Trophoblast cell (in vitro differentiated cells and primary cell): ENCODE measurements at regions not wholly inside any gene's neighbourhood (a gene's known extent, or its start where the extent isn't known, plus 50 kb on each side); places are given as distances from the start of the nearest gene placed in this dataset.
"Not testable (repeated sequence)": the region's sequence is repeated elsewhere in the genome, so short reads cannot be mapped to it uniquely, and the experiment has no call there.

Experiments used
- DNase-seq, 2 donors: peaks; one replicate each; pipeline ENCODE4 v3.0.0-alpha.2; 2016
- H2AFZ ChIP-seq: 2 replicates; pipeline ENCODE4 v1.6.1; 2013; ENCODE audit warnings: low read length, moderate library complexity, mild to moderate bottlenecking; ENCODE audit not compliant: insufficient read depth, poor library complexity
- H2AK5ac ChIP-seq: 2 replicates; pipeline ENCODE4 v1.6.1; 2013; ENCODE audit warnings: mild to moderate bottlenecking, low read length
- H2BK120ac ChIP-seq: 2 replicates; pipeline ENCODE4 v1.6.1; 2013; ENCODE audit warnings: low read length, mild to moderate bottlenecking, moderate library complexity; ENCODE audit not compliant: insufficient read depth, poor library complexity
- H2BK12ac ChIP-seq: 2 replicates; pipeline ENCODE4 v1.6.1; 2013; ENCODE audit warnings: mild to moderate bottlenecking, low read length, moderate library complexity
- H2BK5ac ChIP-seq: 2 replicates; pipeline ENCODE4 v1.6.1; 2013; ENCODE audit warnings: low read length, low read depth, moderate library complexity, mild to moderate bottlenecking; ENCODE audit not compliant: poor library complexity
- H3K14ac ChIP-seq: 2 replicates; pipeline ENCODE4 v1.6.1; 2013; ENCODE audit warnings: mild to moderate bottlenecking, low read length
- H3K18ac ChIP-seq: 2 replicates; pipeline ENCODE4 v1.6.1; 2013; ENCODE audit warnings: mild to moderate bottlenecking, low read length
- H3K23ac ChIP-seq: 2 replicates; pipeline ENCODE4 v1.6.1; 2013; ENCODE audit warnings: low read length
- H3K27ac ChIP-seq: 2 replicates; pipeline ENCODE4 v1.5.1; 2013; ENCODE audit warnings: low read depth, mild to moderate bottlenecking, inconsistent platforms, low read length, moderate library complexity
- H3K27me3 ChIP-seq: 2 replicates; pipeline ENCODE4 v1.6.1; 2013; ENCODE audit warnings: inconsistent platforms, mild to moderate bottlenecking, low read length, moderate library complexity; ENCODE audit not compliant: insufficient read depth
- H3K36me3 ChIP-seq, 2 experiments: 1 replicate in 1 of 2; 2 replicates in 1 of 2; pipeline ENCODE4 v1.6.1; 2013; ENCODE audit warnings: low read length in 2 of 2, mild to moderate bottlenecking in 2 of 2, moderate library complexity in 1 of 2; ENCODE audit not compliant: insufficient read depth in 2 of 2, control insufficient read depth in 1 of 2
- H3K4ac ChIP-seq: 2 replicates; pipeline ENCODE4 v1.6.1; 2013; ENCODE audit warnings: low read depth, mild to moderate bottlenecking, low read length, moderate library complexity
- H3K4me1 ChIP-seq, 2 experiments: 1 replicate in 1 of 2; 2 replicates in 1 of 2; pipeline ENCODE4 v1.6.1; 2013; ENCODE audit warnings: low read length in 2 of 2, mild to moderate bottlenecking in 2 of 2, moderate library complexity in 1 of 2; ENCODE audit not compliant: insufficient read depth in 2 of 2, control insufficient read depth in 1 of 2
- H3K4me2 ChIP-seq: 2 replicates; pipeline ENCODE4 v1.6.1; 2013; ENCODE audit warnings: inconsistent platforms, mild to moderate bottlenecking, low read length, moderate library complexity
- H3K4me3 ChIP-seq: 2 replicates; pipeline ENCODE4 v1.5.1; 2013; ENCODE audit warnings: mild to moderate bottlenecking, low read depth, low read length, inconsistent platforms
- H3K79me1 ChIP-seq: one replicate; pipeline ENCODE4 v1.6.1; 2013; ENCODE audit warnings: low read length
- H3K79me2 ChIP-seq: 2 replicates; pipeline ENCODE4 v1.6.1; 2013; ENCODE audit warnings: low read length, mild to moderate bottlenecking; ENCODE audit not compliant: control insufficient read depth, insufficient read depth, poor library complexity
- H3K9ac ChIP-seq: 2 replicates; pipeline ENCODE4 v1.6.1; 2013; ENCODE audit warnings: mild to moderate bottlenecking, low read length
- H3K9me3 ChIP-seq: 2 replicates; pipeline ENCODE4 v1.6.1; 2013; ENCODE audit warnings: low read depth, mild to moderate bottlenecking, control low read depth, inconsistent platforms, low read length; ENCODE audit not compliant: insufficient read depth
- H4K12ac ChIP-seq: 2 replicates; pipeline ENCODE4 v1.6.1; 2013; ENCODE audit warnings: low read depth, mild to moderate bottlenecking, low read length, moderate library complexity
- H4K8ac ChIP-seq: 2 replicates; pipeline ENCODE4 v1.6.1; 2013; ENCODE audit warnings: low read depth, mild to moderate bottlenecking, low read length, moderate library complexity
- H4K91ac ChIP-seq: one replicate; pipeline ENCODE4 v1.6.1; 2013; ENCODE audit warnings: low read depth, mild to moderate bottlenecking, low read length, moderate library complexity
- WGBS: extraction: QIAGEN DNeasy Blood & Tissue Kit; methylation state at CpG from one replicate; pipeline ENCODE4 v1.1.7; 2013; ENCODE audit warnings: missing lambda C conversion rate; ENCODE audit not compliant: insufficient read length, insufficient coverage; ENCODE audit errors: extremely low coverage; 5-methylcytosine and 5-hydroxymethylcytosine counted together

DNA sequence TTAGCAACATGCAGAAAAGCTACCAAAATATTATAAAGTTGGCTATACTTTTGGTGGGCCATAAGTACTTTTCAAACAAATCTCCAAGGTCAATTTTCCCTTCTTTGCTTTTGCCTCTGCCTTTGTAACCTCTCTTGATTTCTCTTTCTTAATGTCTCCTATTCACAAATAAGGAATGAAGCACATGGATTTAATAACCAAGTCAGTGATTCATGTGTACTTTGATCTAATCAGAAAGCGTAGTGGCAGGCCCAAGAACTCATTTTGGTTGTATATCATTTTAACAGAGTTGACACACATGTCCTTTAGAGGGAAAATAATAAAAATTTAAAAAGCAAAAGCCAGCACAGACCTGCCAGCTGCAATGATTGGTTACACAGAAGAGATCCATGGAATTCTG, 93.7 kb downstream of the FZD1 start:
- no peak for DNase-seq
- no peak overlapping the region for H3K4me2 ChIP-seq
- no CpG with 5 or more reads among the region's 1 CpG for WGBS

DNA sequence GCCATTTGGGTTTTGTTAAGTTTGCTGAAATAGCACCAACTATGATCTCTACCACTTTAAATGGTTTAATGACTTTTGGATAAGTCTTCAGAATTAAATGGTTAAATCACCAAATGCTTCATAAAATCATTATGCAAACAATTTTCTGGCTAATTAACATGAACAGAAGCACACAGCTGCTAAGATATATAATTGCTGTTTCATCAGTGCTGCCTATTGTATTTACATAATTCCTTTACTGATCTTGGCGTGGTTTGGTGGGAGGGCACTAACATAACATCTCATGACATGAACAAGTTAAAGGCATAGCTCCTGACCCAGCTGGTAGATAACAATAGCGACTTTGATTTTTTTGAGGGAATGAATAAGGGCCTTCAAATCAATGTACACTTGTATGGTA, 94.1 kb downstream of the FZD1 start:
- Histone ChIP-seq H3K4me3 (no peak overlapping the region), H4K8ac (no peak overlapping the region), H3K27me3 (no peaks in the 10 kb centered on the region), H2AK5ac (no peak overlapping the region), H2AFZ (no peak overlapping the region), H3K9ac (no peak overlapping the region), H3K36me3 (no peaks in the 10 kb centered on the region), H3K23ac (no peak overlapping the region), H3K79me2 (no peaks in the 10 kb centered on the region), H3K4me1 (peaks cover 0 to 1% of the 10 kb centered on the region in 2 experiments), H3K14ac (no peak overlapping the region), H3K4me2 (no peak overlapping the region), H2BK5ac (no peak overlapping the region), H2BK12ac (no peak overlapping the region), H3K18ac (no peak overlapping the region), H3K9me3 (no peaks in the 10 kb centered on the region), H3K4ac (no peak overlapping the region), H4K12ac (no peak overlapping the region), H2BK120ac (no peak overlapping the region), H4K91ac (no peak overlapping the region), H3K79me1 (no peaks in the 10 kb centered on the region), H3K27ac (no peak overlapping the region)
- no CpG with 5 or more reads among the region's 2 CpGs for WGBS
- DNase-seq, result no peak

More for the DNA sequence above, 93.7 kb downstream of the FZD1 start:
- Histone ChIP-seq H2AFZ (no peak overlapping the region), H4K12ac (no peak overlapping the region), H3K14ac (no peak overlapping the region), H3K79me1 (no peaks in the 10 kb centered on the region), H3K9me3 (no peaks in the 10 kb centered on the region), H2BK120ac (no peak overlapping the region), H4K8ac (no peak overlapping the region), H3K18ac (no peak overlapping the region), H3K9ac (no peak overlapping the region), H4K91ac (no peak overlapping the region), H2AK5ac (no peak overlapping the region), H3K36me3 (no peaks in the 10 kb centered on the region), H2BK12ac (no peak overlapping the region), H3K4me1 (peaks cover 0 to 1% of the 10 kb centered on the region in 2 experiments), H2BK5ac (no peak overlapping the region), H3K27me3 (no peaks in the 10 kb centered on the region), H3K23ac (no peak overlapping the region), H3K4me3 (no peak overlapping the region), H3K79me2 (no peaks in the 10 kb centered on the region), H3K4ac (no peak overlapping the region), H3K27ac (no peak overlapping the region)

- H3K9me3 ChIP-seq, H3K9ac ChIP-seq, H2AK5ac ChIP-seq, H3K4me3 ChIP-seq, H3K4me2 ChIP-seq, H3K4ac ChIP-seq, H4K8ac ChIP-seq, H3K18ac ChIP-seq, H3K79me2 ChIP-seq, H2BK12ac ChIP-seq, H4K91ac ChIP-seq, H3K79me1 ChIP-seq, H3K4me1 ChIP-seq, H3K14ac ChIP-seq, H3K23ac ChIP-seq, H2BK5ac ChIP-seq, H4K12ac ChIP-seq, H2AFZ ChIP-seq, H3K27me3 ChIP-seq, H2BK120ac ChIP-seq, H3K36me3 ChIP-seq: not testable (repeated sequence)
- WGBS, result no CpG with 5 or more reads among the region's 5 CpGs
- DNase-seq, result peak; percentile 48 to 65
- H3K27ac ChIP-seq, result peak overlapping the region; percentile 16
Measured at GRCh38 chr7:91365097-91365496, 100.9 kb downstream of the FZD1 start.

DNA sequence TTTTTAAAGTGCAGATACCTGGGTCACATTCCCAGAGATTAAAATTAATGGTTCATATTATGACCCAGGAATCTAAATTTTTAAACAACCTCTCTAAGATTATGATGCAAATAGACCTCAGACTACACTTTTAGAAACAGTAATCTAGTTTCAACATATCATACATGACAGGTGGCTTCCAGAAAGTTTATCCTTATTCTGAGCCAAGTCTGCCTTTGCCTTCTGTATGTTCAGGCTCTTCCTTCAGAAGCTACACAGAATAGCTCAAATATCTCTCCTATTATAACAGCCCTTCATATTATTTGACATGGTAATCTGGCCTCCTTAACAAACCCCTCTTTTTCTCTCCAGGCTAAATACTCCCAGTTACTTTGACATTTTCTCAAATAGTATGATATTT, 101.9 kb downstream of the FZD1 start:
- DNase-seq, result no peak
- H3K14ac ChIP-seq, result no peak overlapping the region
- H4K8ac ChIP-seq, result no peak overlapping the region

More for the DNA sequence above, 101.9 kb downstream of the FZD1 start:
- no peak overlapping the region for H2AK5ac ChIP-seq
- no peak overlapping the region for H2BK120ac ChIP-seq
- no peaks in the 10 kb centered on the region for H3K9me3 ChIP-seq
- H2BK5ac ChIP-seq, result no peak overlapping the region
- H3K79me2 ChIP-seq, result no peaks in the 10 kb centered on the region
- H3K4ac ChIP-seq, result no peak overlapping the region
- no peak overlapping the region for H3K23ac ChIP-seq
- H3K27me3 ChIP-seq, result no peaks in the 10 kb centered on the region
- no peak overlapping the region for H2AFZ ChIP-seq
- no peak overlapping the region for H3K4me3 ChIP-seq
- no peak overlapping the region for H3K18ac ChIP-seq
- H4K91ac ChIP-seq, result no peak overlapping the region
- H3K79me1 ChIP-seq, result peaks cover 3% of the 10 kb centered on the region
- peaks cover 2 to 3% of the 10 kb centered on the region in 2 experiments for H3K4me1 ChIP-seq
- H4K12ac ChIP-seq, result no peak overlapping the region
- H3K9ac ChIP-seq, result no peak overlapping the region
- H3K36me3 ChIP-seq, result no peaks in the 10 kb centered on the region
- H3K4me2 ChIP-seq, result no peak overlapping the region
- H3K27ac ChIP-seq, result no peak overlapping the region
- H2BK12ac ChIP-seq, result no peak overlapping the region
